ENCODE measurements at regions not wholly inside any gene's neighbourhood (a gene's known extent, or its start where the extent isn't known, plus 50 kb on each side); places are given as distances from the start of the nearest gene placed in this dataset.
"Not testable (repeated sequence)": the region's sequence is repeated elsewhere in the genome, so short reads cannot be mapped to it uniquely, and the experiment has no call there.

GRCh38 chr3:177405191-177405672, 207.9 kb upstream of the TBL1XR1 start:
- FAIRE-seq: no peak

- FAIRE-seq: no peak
These were observed 213.4 kb upstream of the TBL1XR1 start for GRCh38 chr3:177410730-177411129.

- FAIRE-seq: no peak
These were observed 213.9 kb upstream of the TBL1XR1 start for GRCh38 chr3:177411201-177411600.

- not testable (repeated sequence) for FAIRE-seq
These were observed 215.4 kb upstream of the TBL1XR1 start for GRCh38 chr3:177412677-177413170.

GRCh38 chr3:177414093-177414492, 216.8 kb upstream of the TBL1XR1 start:
- no peak for FAIRE-seq

GRCh38 chr3:177418787-177419186, 221.5 kb upstream of the TBL1XR1 start:
- no peak for FAIRE-seq

GRCh38 chr3:177419904-177420601, 222.8 kb upstream of the TBL1XR1 start:
- FAIRE-seq: no peak

GRCh38 chr3:177420651-177421480, 223.6 kb upstream of the TBL1XR1 start:
- no peak for FAIRE-seq

- no peak for FAIRE-seq
These were observed 224.2 kb upstream of the TBL1XR1 start for GRCh38 chr3:177421481-177421785.

GRCh38 chr3:177424521-177424920, 227.2 kb upstream of the TBL1XR1 start:
- FAIRE-seq: no peak

- FAIRE-seq: no peak
These were observed 227.8 kb upstream of the TBL1XR1 start for GRCh38 chr3:177425042-177425441.

GRCh38 chr3:177426106-177426877, 229.0 kb upstream of the TBL1XR1 start:
- FAIRE-seq: no peak

- no peak for FAIRE-seq
These were observed 229.7 kb upstream of the TBL1XR1 start for GRCh38 chr3:177426878-177427495.

GRCh38 chr3:177427540-177427939, 230.3 kb upstream of the TBL1XR1 start:
- no peak for FAIRE-seq

- FAIRE-seq: no peak
These were observed 231.8 kb upstream of the TBL1XR1 start for GRCh38 chr3:177429079-177429478.

GRCh38 chr3:177429771-177430170, 232.5 kb upstream of the TBL1XR1 start:
- no peak for FAIRE-seq

- no peak for FAIRE-seq
These were observed 233.4 kb upstream of the TBL1XR1 start for GRCh38 chr3:177430653-177431052.

GRCh38 chr3:177431525-177432176, 234.4 kb upstream of the TBL1XR1 start:
- no peak for FAIRE-seq

- no peak for FAIRE-seq
These were observed 238.0 kb upstream of the TBL1XR1 start for GRCh38 chr3:177435301-177435700.

- FAIRE-seq: no peak
These were observed 240.4 kb upstream of the TBL1XR1 start for GRCh38 chr3:177437513-177438337.

- no peak for FAIRE-seq
These were observed 241.4 kb upstream of the TBL1XR1 start for GRCh38 chr3:177438596-177439220.
